ENCODE measurements at regions not wholly inside any gene's neighbourhood (a gene's known extent, or its start where the extent isn't known, plus 50 kb on each side); places are given as distances from the start of the nearest gene placed in this dataset.

- no peak for DNase-seq (ENCODE audit: low spot score)
Measured at GRCh38 chr7:41524876-41525275, 178.0 kb downstream of the INHBA start.

- no peak for DNase-seq (ENCODE audit: low spot score)
Measured at GRCh38 chr7:41520445-41520844, 182.4 kb downstream of the INHBA start.

GRCh38 chr7:41517771-41518170 is 185.1 kb downstream of the INHBA start:
- no peak for DNase-seq (ENCODE audit: low spot score)

- no peak for DNase-seq (ENCODE audit: low spot score)
Measured at GRCh38 chr7:41508755-41509154, 194.1 kb downstream of the INHBA start.

GRCh38 chr7:41507686-41508268 is 195.1 kb downstream of the INHBA start:
- DNase-seq (ENCODE audit: low spot score): no peak

GRCh38 chr7:41504214-41504980 is 198.5 kb downstream of the INHBA start:
- no peak for DNase-seq (ENCODE audit: low spot score)

GRCh38 chr7:41503438-41503837 is 199.5 kb downstream of the INHBA start:
- no peak for DNase-seq (ENCODE audit: low spot score)

GRCh38 chr7:41501466-41501865 is 201.4 kb downstream of the INHBA start:
- DNase-seq (ENCODE audit: low spot score): no peak

GRCh38 chr7:41501006-41501405 is 201.9 kb downstream of the INHBA start:
- no peak for DNase-seq (ENCODE audit: low spot score)

GRCh38 chr7:41492603-41493002 is 210.3 kb downstream of the INHBA start:
- DNase-seq (ENCODE audit: low spot score): no peak

- no peak for DNase-seq (ENCODE audit: low spot score)
Measured at GRCh38 chr7:41491883-41492471, 210.9 kb downstream of the INHBA start.

- DNase-seq (ENCODE audit: low spot score): no peak
Measured at GRCh38 chr7:41491308-41491707, 211.6 kb downstream of the INHBA start.

- DNase-seq (ENCODE audit: low spot score): no peak
Measured at GRCh38 chr7:41489885-41490284, 213.0 kb downstream of the INHBA start.

- no peak for DNase-seq (ENCODE audit: low spot score)
Measured at GRCh38 chr7:41487229-41487940, 215.5 kb downstream of the INHBA start.

GRCh38 chr7:41481353-41481752 is 221.5 kb downstream of the INHBA start:
- DNase-seq (ENCODE audit: low spot score): no peak

- no peak for DNase-seq (ENCODE audit: low spot score)
Measured at GRCh38 chr7:41478187-41478586, 224.7 kb downstream of the INHBA start.

GRCh38 chr7:41476460-41476803 is 226.5 kb downstream of the INHBA start:
- no peak for DNase-seq (ENCODE audit: low spot score)

GRCh38 chr7:41475801-41476459 is 227.0 kb downstream of the INHBA start:
- DNase-seq (ENCODE audit: low spot score): no peak

GRCh38 chr7:41472427-41473125 is 230.3 kb downstream of the INHBA start:
- DNase-seq (ENCODE audit: low spot score): no peak

GRCh38 chr7:41470081-41470480 is 232.8 kb downstream of the INHBA start:
- DNase-seq (ENCODE audit: low spot score): no peak

- no peak for DNase-seq (ENCODE audit: low spot score)
Measured at GRCh38 chr7:41467596-41467995, 235.3 kb downstream of the INHBA start.
